GDM1 (cell line): ENCODE measurements at regions not wholly inside any gene's neighbourhood (a gene's known extent, or its start where the extent isn't known, plus 50 kb on each side); places are given as distances from the start of the nearest gene placed in this dataset.
"Not testable (repeated sequence)": the region's sequence is repeated elsewhere in the genome, so short reads cannot be mapped to it uniquely, and the experiment has no call there.

Experiments
- DNase-seq: peaks from one replicate; lab custom pipeline; 2025; lab: John Stamatoyannopoulos, UW

DNA sequence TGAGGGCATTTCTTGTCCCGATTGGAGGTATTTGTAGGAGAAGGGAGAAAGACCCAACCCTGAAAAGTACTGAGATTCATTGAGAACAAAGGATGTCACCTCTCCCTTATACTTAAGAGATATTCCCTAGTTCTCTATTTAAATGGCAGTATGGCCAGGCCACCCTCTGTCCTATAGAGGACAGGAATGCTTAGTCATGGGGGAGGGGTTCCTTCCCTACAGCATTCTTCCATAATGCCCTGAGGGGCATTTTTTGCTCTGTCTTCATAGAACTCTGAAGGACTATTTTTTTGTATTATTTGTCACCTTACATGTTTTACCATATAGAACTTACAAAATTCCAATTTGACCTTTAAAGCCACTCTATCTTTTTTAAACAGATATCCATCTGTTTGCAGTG, 176.3 kb downstream of the TMEM161B start:
- DNase-seq, result no peak

DNA sequence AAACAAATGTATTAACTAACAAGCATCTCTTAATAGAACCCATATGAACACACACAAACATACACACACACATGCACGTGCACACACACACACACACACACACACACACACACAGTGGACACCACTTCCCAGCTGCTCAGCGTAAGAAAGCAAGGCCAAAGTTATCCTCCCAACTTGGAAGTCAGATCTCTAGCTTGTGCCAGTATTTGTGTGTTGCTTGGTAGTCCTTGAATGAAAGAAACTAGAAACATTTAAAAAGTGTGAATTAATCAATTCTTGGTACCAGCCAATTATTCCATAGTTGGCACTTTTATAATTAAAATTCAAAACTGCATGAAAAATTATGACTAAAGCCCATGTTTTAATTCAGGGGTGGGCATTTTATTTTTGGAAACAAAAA, 178.1 kb downstream of the TMEM161B start:
- no peak for DNase-seq

- no peak for DNase-seq
These were observed 178.8 kb downstream of the TMEM161B start for GRCh38 chr5:88089719-88090390.

GRCh38 chr5:88085462-88085861, 183.2 kb downstream of the TMEM161B start:
- DNase-seq, result no peak

- no peak for DNase-seq
These were observed 186.8 kb downstream of the TMEM161B start for GRCh38 chr5:88081877-88082276.

GRCh38 chr5:88063813-88064212, 204.8 kb downstream of the TMEM161B start:
- DNase-seq, result no peak

DNA sequence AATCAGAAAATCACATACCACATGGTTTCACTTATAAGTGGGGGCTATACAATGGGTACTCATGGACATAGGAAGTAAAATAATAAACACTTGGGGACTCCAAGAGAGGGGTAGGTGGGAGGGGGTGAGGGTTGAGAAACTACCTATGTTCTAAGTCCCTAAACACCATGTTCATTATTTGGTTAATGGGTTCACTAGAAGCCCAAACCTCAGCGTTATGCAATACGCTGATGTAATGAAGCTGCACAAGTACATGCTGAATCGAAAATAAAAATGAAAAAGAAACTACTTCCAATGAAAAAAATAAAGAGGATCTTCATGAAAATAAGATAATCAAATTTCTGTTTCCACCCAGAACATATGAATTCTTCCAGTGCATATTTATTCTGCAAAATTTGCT, 208.5 kb downstream of the TMEM161B start:
- no peak for DNase-seq

DNA sequence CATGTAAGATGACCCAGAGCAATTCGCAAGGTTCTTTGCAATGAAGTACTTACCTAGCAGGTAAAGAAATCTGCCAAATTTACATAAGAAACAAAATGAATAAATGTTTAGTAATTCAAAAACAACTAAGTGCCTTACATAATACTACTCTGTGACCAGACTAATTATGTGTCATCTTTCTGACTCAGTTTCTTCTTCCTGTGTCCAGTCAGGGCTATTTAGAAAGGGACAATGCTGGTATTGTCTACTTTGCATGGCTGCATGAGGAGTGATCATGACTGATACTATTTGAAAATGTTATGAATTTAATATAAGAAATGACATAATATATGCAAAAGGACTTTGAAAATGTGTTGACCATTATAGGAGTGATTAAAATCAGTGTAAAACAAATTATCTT, 210.0 kb downstream of the TMEM161B start:
- no peak for DNase-seq

DNA sequence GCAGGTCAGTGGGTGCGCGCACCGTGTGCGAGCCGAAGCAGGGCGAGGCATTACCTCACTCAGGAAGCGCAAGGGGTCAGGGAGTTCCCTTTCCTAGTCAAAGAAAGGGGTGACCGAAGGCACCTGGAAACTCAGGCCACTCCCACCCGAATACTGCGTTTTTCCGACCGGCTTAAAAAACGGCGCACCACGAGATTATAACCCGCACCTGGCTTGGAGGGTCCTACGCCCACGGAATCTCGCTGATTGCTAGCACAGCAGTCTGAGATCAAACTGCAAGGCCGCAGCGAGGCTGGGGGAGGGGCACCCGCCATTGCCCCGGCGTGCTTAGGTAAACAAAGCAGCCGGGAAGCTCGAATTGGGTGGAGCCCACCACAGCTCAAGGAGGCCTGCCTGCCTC, 216.2 kb downstream of the TMEM161B start:
- DNase-seq, result not testable (repeated sequence)

DNA sequence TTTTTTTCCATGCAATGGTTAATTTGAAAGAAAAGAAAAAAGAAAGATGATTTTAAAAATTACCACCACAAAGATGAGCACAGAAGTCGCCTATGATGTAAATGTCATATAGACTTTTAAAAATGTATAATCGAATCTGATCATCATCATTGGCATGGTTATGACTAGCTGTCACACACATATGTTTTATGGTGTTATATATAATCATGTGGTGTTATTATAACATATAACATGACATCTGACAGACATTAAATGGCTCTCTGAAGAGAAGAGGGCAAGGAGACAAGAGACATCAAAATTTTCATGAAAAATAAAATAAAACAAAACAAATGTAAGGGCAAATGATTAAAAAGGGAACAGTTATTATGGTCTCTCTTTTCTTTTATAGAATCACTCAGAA, 217.5 kb downstream of the TMEM161B start:
- no peak for DNase-seq

DNA sequence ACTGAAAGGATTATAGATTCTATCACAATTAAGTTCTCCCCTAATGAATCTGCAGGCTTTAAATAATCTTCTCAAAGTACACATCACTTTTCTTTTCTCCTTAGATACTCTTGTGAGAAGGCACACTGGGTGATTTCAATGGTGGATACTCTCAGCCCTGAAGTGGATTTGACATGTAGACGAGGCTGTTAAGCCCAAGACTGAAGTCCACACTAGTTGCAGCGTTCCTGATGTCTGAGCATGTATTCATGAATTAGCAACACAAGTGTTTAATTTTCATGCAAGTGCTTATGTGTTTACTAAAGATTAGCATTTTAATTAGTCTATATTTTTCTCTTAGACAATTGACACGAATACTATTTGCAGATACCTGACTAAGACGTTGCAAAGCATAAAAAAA, 218.9 kb downstream of the TMEM161B start:
- no peak for DNase-seq

GRCh38 chr5:88049156-88049555, 219.5 kb downstream of the TMEM161B start:
- no peak for DNase-seq

GRCh38 chr5:88045931-88046461, 222.6 kb downstream of the TMEM161B start:
- no peak for DNase-seq

DNA sequence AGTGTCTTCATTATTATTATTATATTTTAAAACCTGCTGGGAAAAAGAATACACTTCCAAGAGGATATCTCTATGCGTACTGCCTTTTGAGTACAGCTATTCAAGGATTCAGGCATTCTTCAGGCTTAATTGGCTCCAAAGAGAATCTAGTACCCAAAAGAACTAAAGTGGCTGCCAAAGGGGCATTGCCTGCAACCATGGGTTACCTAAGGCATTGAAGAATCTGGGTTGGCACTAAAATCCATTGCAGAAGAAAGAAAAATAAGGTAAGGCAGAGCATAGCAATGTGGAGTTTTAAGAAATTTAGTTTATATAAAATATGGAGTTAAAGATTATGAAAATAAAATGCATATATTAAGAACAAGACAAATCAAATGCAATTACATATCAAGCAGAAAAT, 223.5 kb downstream of the TMEM161B start:
- no peak for DNase-seq

DNA sequence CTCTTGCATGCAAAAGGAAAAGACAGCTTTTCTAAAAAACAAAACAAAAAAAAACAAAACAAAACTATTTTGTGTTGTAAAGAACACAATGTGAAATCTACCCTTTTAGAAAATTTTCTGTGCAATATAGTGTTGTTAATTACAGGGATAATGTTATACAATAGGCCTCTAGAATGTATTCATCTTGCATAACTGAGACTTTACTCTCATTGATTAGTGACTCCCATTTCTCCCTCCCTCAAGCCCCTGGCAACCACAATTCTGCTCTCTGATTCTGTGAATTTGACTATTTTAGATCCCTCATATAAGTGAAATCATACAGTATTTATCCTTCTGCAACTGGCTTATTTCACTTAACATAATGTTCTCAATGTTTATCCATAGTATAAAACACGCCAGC, 234.1 kb downstream of the TMEM161B start:
- DNase-seq, result no peak

- no peak for DNase-seq
These were observed 235.5 kb downstream of the TMEM161B start for GRCh38 chr5:88033191-88033590.

- DNase-seq, result no peak
These were observed 239.6 kb downstream of the TMEM161B start for GRCh38 chr5:88029011-88029410.

GRCh38 chr5:88021141-88021540, 247.5 kb downstream of the TMEM161B start:
- no peak for DNase-seq

DNA sequence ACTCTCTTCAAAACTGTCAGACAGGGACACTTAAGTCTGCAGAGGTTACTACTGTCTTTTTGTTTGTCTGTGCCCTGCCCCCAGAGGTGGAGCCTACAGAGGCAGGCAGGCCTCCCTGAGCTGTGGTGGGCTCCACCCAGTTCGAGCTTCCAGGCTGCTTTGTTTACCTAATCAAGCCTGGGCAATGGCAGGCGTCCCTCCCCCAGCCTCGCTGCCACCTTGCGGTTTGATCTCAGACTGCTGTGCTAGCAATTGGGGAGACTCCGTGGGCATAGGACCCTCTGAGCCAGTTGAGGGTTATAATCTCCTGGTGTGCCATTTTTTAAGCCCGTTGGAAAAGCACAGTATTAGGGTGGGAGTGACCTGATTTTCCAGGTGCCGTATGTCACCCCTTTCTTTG, 253.7 kb downstream of the TMEM161B start:
- DNase-seq, result not testable (repeated sequence)

DNA sequence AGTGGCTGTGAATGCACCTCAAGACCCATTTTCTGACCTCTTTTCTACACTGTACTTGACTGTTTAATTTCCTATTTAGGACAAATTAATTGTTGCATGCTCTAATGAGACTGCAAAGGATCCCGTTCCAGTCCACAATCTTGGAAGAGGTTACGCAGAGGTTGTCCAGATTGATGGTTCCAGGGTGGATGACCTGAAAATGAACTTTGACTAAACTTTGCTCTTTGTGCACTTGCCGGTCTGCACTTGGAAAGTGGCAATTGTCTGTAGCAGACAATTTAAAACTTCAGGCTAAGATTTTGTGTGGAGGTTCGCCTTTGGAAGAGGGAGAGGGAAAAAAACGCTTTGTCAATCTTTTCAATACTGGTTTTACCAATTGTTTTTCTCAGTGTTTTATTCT, 267.8 kb downstream of the TMEM161B start:
- DNase-seq, result no peak

DNA sequence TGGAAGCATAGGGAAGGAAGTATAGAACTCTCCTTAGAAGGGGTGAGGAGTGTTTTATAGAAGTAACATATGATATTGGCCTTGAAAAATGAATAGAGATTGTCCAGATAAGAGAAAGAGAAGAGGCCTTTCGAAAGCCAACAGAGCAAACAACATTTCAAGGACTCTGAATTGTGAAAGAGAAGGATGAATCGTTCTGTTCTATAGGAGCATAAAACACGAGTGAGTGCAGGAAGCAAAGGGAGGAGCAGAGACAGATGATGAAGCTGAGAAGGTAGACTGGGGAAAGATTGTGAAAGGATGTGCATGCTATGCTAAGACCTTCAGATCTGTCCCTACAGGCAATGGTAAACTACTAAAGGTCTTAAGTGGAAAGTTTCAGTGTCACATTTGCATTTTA, 271.0 kb downstream of the TMEM161B start:
- DNase-seq, result no peak

DNA sequence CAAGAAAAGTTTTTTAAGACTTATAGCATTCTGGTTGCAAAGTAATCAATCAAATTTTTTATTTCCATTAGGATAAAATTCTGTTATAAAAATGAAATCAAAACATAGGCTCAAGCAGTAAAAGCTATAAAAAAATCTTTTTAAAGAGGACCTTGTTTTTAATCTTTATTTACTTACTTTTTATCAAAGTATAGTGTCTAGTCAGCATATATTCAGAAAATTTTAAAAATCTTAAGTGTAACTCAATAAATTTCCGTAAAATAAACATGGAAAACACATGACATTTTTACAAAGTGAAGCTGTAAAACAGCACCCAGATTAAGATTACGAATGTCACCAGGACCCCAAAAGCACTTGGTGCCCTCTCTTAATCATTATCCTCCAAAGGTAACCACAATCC, 302.4 kb downstream of the TMEM161B start:
- no peak for DNase-seq

- no peak for DNase-seq
These were observed 314.5 kb downstream of the TMEM161B start for GRCh38 chr5:87954121-87954520.

DNA sequence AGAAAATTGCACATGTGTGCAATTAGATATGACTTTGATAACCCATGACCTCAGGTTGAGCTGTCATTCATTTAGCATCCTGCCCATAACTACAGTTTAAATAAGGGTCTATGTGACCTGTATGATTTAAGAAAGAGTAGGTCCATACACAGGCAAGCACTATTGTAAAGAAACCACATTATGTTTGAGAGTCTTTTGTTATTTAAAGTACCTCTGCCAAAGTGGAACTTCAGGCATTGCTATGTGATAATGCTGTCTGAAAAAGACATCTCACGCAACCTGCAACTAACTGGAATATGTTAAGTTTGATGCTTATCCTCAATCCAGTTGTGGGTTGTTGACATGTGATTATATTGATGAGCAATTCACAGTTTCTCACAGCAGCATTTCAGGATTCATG, 317.0 kb downstream of the TMEM161B start:
- DNase-seq, result no peak
